Astrocyte (in vitro differentiated cells and primary cell): ENCODE measurements at regions not wholly inside any gene's neighbourhood (a gene's known extent, or its start where the extent isn't known, plus 50 kb on each side); places are given as distances from the start of the nearest gene placed in this dataset.

Experiments
- DNase-seq: peaks from one replicate; pipeline ENCODE4 v3.0.0-alpha.2; 2010; ENCODE audit warnings: low read depth
- FAIRE-seq: peaks from 2 replicates; lab custom pipeline; 2011; peaks lifted over from hg19 to GRCh38; lab: Jason Lieb, UNC
- H2AFZ ChIP-seq: 2 replicates; pipeline ENCODE4 v1.6.0; 2012; ENCODE audit warnings: low read depth, low read length, inconsistent platforms
- H3K27ac ChIP-seq: 2 replicates; pipeline ENCODE4 v1.5.1; 2011; ENCODE audit warnings: low read depth, low read length, inconsistent platforms
- H3K27me3 ChIP-seq: 2 replicates; pipeline ENCODE4 v1.6.0; 2011; ENCODE audit warnings: low read length, inconsistent platforms; ENCODE audit not compliant: insufficient read depth
- H3K36me3 ChIP-seq: 2 replicates; pipeline ENCODE4 v1.5.1; 2011; ENCODE audit warnings: low read length, inconsistent platforms; ENCODE audit not compliant: insufficient read depth
- H3K4me1 ChIP-seq: 2 replicates; pipeline ENCODE4 v1.5.1; 2011; ENCODE audit warnings: low read length, inconsistent platforms; ENCODE audit not compliant: insufficient read depth
- H3K4me2 ChIP-seq: 2 replicates; pipeline ENCODE4 v1.6.0; 2012; ENCODE audit warnings: low read length, inconsistent platforms
- H3K4me3 ChIP-seq: 2 replicates; pipeline ENCODE4 v1.5.1; 2011; ENCODE audit warnings: low read depth, mild to moderate bottlenecking, low read length, inconsistent platforms; ENCODE audit not compliant: insufficient read depth
- H3K79me2 ChIP-seq: 2 replicates; pipeline ENCODE4 v1.6.0; 2012; ENCODE audit warnings: mild to moderate bottlenecking, low read length, inconsistent platforms; ENCODE audit not compliant: insufficient read depth
- H3K9ac ChIP-seq: 2 replicates; pipeline ENCODE4 v1.6.0; 2012; ENCODE audit warnings: mild to moderate bottlenecking, low read length, inconsistent platforms
- H3K9me3 ChIP-seq: 2 replicates; pipeline ENCODE4 v1.5.1; 2012; ENCODE audit warnings: low read depth, mild to moderate bottlenecking, low read length, inconsistent platforms; ENCODE audit not compliant: insufficient read depth
- H4K20me1 ChIP-seq: 2 replicates; pipeline ENCODE4 v1.6.0; 2012; ENCODE audit warnings: low read length, inconsistent platforms; ENCODE audit not compliant: insufficient read depth
- H3K27ac Mint-ChIP-seq: one replicate; pipeline ENCODE4 v1.8.0; 2021; ENCODE audit warnings: mild to moderate bottlenecking, mixed read lengths; ENCODE audit not compliant: unreplicated experiment
- H3K27me3 Mint-ChIP-seq: one replicate; pipeline ENCODE4 v1.8.0; 2021; ENCODE audit warnings: low read depth, mixed read lengths; ENCODE audit not compliant: unreplicated experiment
- H3K36me3 Mint-ChIP-seq: one replicate; pipeline ENCODE4 v1.8.0; 2021; ENCODE audit warnings: low read depth, mixed read lengths; ENCODE audit not compliant: unreplicated experiment
- H3K4me1 Mint-ChIP-seq: one replicate; pipeline ENCODE4 v1.8.0; 2021; ENCODE audit warnings: low read depth, mixed read lengths; ENCODE audit not compliant: unreplicated experiment
- H3K4me3 Mint-ChIP-seq: one replicate; pipeline ENCODE4 v1.8.0; 2021; ENCODE audit warnings: mild to moderate bottlenecking, moderate library complexity, mixed read lengths; ENCODE audit not compliant: unreplicated experiment
- H3K9me3 Mint-ChIP-seq: one replicate; pipeline ENCODE4 v1.8.0; 2021; ENCODE audit warnings: mild to moderate bottlenecking, mixed read lengths; ENCODE audit not compliant: unreplicated experiment
- CTCF ChIP-seq: IDR thresholded peaks from 2 replicates; pipeline ENCODE4 v1.5.1; 2011; ENCODE audit warnings: low read depth, mild to moderate bottlenecking, inconsistent platforms, low read length, moderate library complexity; ENCODE audit not compliant: insufficient read depth
- EZH2 ChIP-seq: IDR thresholded peaks from 2 replicates; pipeline ENCODE4 v1.6.1; 2012; ENCODE audit warnings: mild to moderate bottlenecking, low read length, inconsistent platforms; ENCODE audit not compliant: insufficient read depth

- H3K9me3 ChIP-seq = peaks cover 3% of the 10 kb centered on the region
- Mint-ChIP-seq H3K27me3 (no peaks in the 10 kb centered on the region), H3K27ac (no peak overlapping the region), H3K36me3 (no peaks in the 10 kb centered on the region), H3K9me3 (no peaks in the 10 kb centered on the region), H3K4me1 (peaks cover 11% of the 10 kb centered on the region), H3K4me3 (no peak overlapping the region)
- H3K4me3 ChIP-seq = no peak overlapping the region
- no peaks in the 10 kb centered on the region for H3K36me3 ChIP-seq
- H3K27me3 ChIP-seq = no peaks in the 10 kb centered on the region
- DNase-seq = no peak
- no peak overlapping the region for H2AFZ ChIP-seq
- no peak overlapping the region for H3K9ac ChIP-seq
- no peaks in the 10 kb centered on the region for H4K20me1 ChIP-seq
- TF ChIP-seq CTCF (no peak), EZH2 (no peak)
- H3K4me1 ChIP-seq = no peaks in the 10 kb centered on the region
- no peak overlapping the region for H3K27ac ChIP-seq
- H3K79me2 ChIP-seq = no peaks in the 10 kb centered on the region
- no peak for FAIRE-seq
- H3K4me2 ChIP-seq = no peak overlapping the region
Observed at GRCh38 chr16:60902114-60902513, 1134.1 kb downstream of the CDH8 start.

- H3K27ac Mint-ChIP-seq = no peak overlapping the region
- Histone ChIP-seq H4K20me1 (no peaks in the 10 kb centered on the region), H3K9ac (no peak overlapping the region), H3K79me2 (no peaks in the 10 kb centered on the region), H2AFZ (no peak overlapping the region), H3K27me3 (no peaks in the 10 kb centered on the region), H3K27ac (no peak overlapping the region), H3K4me3 (no peak overlapping the region), H3K4me2 (no peak overlapping the region), H3K9me3 (no peaks in the 10 kb centered on the region), H3K36me3 (no peaks in the 10 kb centered on the region), H3K4me1 (no peaks in the 10 kb centered on the region)
- no peak for DNase-seq
- TF ChIP-seq EZH2 (no peak), CTCF (no peak)
- no peaks in the 10 kb centered on the region for H3K9me3 Mint-ChIP-seq
- no peak for FAIRE-seq
- H3K27me3 Mint-ChIP-seq = no peaks in the 10 kb centered on the region
- no peaks in the 10 kb centered on the region for H3K36me3 Mint-ChIP-seq
- no peaks in the 10 kb centered on the region for H3K4me1 Mint-ChIP-seq
- no peak overlapping the region for H3K4me3 Mint-ChIP-seq
Observed at GRCh38 chr16:60882816-60883215, 1153.4 kb downstream of the CDH8 start.

- DNase-seq (no peak), FAIRE-seq (no peak)
- Histone ChIP-seq H3K79me2 (no peaks in the 10 kb centered on the region), H3K9me3 (no peaks in the 10 kb centered on the region), H3K27me3 (no peaks in the 10 kb centered on the region), H3K27ac (no peak overlapping the region), H2AFZ (no peak overlapping the region), H3K4me3 (no peak overlapping the region), H3K4me1 (no peaks in the 10 kb centered on the region), H3K4me2 (no peak overlapping the region), H3K9ac (no peak overlapping the region), H3K36me3 (no peaks in the 10 kb centered on the region), H4K20me1 (no peaks in the 10 kb centered on the region)
- H3K4me3 Mint-ChIP-seq = no peak overlapping the region
- H3K36me3 Mint-ChIP-seq = no peaks in the 10 kb centered on the region
- no peak for TF ChIP-seq CTCF
- TF ChIP-seq EZH2 = no peak
- no peaks in the 10 kb centered on the region for H3K4me1 Mint-ChIP-seq
- H3K27ac Mint-ChIP-seq = no peak overlapping the region
- H3K27me3 Mint-ChIP-seq = no peaks in the 10 kb centered on the region
- peaks cover 5% of the 10 kb centered on the region for H3K9me3 Mint-ChIP-seq
Observed at GRCh38 chr16:60852635-60853034, 1183.6 kb downstream of the CDH8 start.
